ENCODE measurements at regions not wholly inside any gene's neighbourhood (a gene's known extent, or its start where the extent isn't known, plus 50 kb on each side); places are given as distances from the start of the nearest gene placed in this dataset.

DNA sequence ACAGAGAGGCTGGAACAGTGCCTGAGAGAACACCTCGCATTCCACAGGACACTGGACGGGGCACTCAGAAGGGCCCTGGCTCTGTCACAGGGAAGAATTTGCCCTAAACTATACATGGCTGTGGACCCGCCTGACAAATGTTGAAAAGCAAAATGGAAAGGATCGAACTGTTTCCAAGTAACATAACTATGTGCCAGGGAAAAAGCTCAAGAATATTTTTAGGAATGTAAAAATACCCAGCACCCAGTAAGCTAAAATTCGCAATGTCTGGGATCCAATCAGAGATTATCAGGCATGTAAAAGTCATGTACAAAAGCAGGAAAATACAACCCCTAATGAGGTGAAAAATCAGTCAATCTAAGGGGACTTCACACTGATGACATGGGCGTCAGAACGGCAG lies 215.9 kb downstream of the TTLL2 start:
- H3K23ac ChIP-seq (ENCODE audit: low read length in 2 of 2) = no peak overlapping the region
- no peaks in the 10 kb centered on the region for H3K79me1 ChIP-seq (replicated peaks; ENCODE audit: low read length, poor library complexity, severe bottlenecking)
- no peak overlapping the region for H4K91ac ChIP-seq (ENCODE audit: low read length)
- H3K9me3 ChIP-seq (ENCODE audit: control insufficient read depth, low read length) = no peaks in the 10 kb centered on the region
- no peak overlapping the region for H2AK5ac ChIP-seq (ENCODE audit: low read length, severe bottlenecking)
- 96% methylated on average over 6 of the region's 7 CpGs for WGBS
- no peak overlapping the region for H3K9ac ChIP-seq (ENCODE audit: low read length)
- no peak overlapping the region for H3K4ac ChIP-seq (ENCODE audit: low read depth in 1 of 2, low read length in 2 of 2)
- no peak overlapping the region for H2BK15ac ChIP-seq (ENCODE audit: low read depth, poor library complexity, severe bottlenecking)
- no peak overlapping the region for H3K4me2 ChIP-seq (ENCODE audit: low read length, poor library complexity, severe bottlenecking)
- H3K4me3 ChIP-seq (ENCODE audit: insufficient read depth in 1 of 2, low read depth in 1 of 2, low read length in 2 of 2) = no peak overlapping the region
- H3K36me3 ChIP-seq (ENCODE audit: control insufficient read depth in 1 of 2, insufficient read depth in 2 of 2, low read depth in 1 of 2, low read length in 2 of 2) = no peaks in the 10 kb centered on the region
- DNase-seq = no peak
- no peak overlapping the region for H4K8ac ChIP-seq (ENCODE audit: low read length)
- no peak overlapping the region for H3K14ac ChIP-seq (ENCODE audit: low read length in 2 of 2)
- H2BK12ac ChIP-seq (ENCODE audit: low read length in 2 of 2) = no peak overlapping the region
- no peak overlapping the region for H3K27ac ChIP-seq (ENCODE audit: low read length, poor library complexity, severe bottlenecking)
- H2AFZ ChIP-seq (ENCODE audit: low read depth, low read length) = no peak overlapping the region
- peaks cover 5% of the 10 kb centered on the region for H3K4me1 ChIP-seq (ENCODE audit: control insufficient read depth, insufficient read depth, low read depth, low read length)
- H2BK120ac ChIP-seq (ENCODE audit: low read depth, low read length) = no peak overlapping the region
- no peak overlapping the region for H2BK5ac ChIP-seq (ENCODE audit: low read depth, low read length, poor library complexity, severe bottlenecking)
- H3K27me3 ChIP-seq (ENCODE audit: control insufficient read depth in 1 of 2, insufficient read depth in 1 of 2, low read length in 2 of 2) = no peaks in the 10 kb centered on the region
- no peak overlapping the region for H3K18ac ChIP-seq (ENCODE audit: low read depth in 1 of 2, low read length in 2 of 2)

DNA sequence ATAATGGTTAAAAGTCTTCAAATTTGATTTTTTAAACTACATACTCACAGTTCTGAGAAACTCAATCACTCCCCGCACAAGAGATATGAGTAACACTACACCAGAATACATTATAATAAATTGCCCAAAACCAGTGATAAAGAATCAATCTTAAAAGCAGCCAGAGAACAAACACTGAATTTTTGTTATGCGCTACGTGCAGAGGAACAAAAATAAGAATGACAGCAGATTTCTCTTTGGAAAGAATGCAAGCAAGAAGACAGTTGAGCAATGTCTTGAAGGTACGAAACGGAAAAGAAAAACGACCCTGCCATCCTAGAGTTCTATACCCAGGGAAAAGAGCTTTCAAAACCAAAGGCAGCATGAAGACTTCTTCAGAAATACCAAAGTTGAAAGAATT lies 216.7 kb downstream of the TTLL2 start:
- Histone ChIP-seq H2AFZ (ENCODE audit: low read depth, low read length) (no peak overlapping the region), H3K27ac (ENCODE audit: low read length, poor library complexity, severe bottlenecking) (no peak overlapping the region), H2AK5ac (ENCODE audit: low read length, severe bottlenecking) (no peak overlapping the region), H3K27me3 (ENCODE audit: control insufficient read depth in 1 of 2, insufficient read depth in 1 of 2, low read length in 2 of 2) (no peaks in the 10 kb centered on the region), H3K23ac (ENCODE audit: low read length in 2 of 2) (no peak overlapping the region), H3K14ac (ENCODE audit: low read length in 2 of 2) (no peak overlapping the region), H3K9me3 (ENCODE audit: control insufficient read depth, low read length) (no peaks in the 10 kb centered on the region), H3K79me1 (replicated peaks; ENCODE audit: low read length, poor library complexity, severe bottlenecking) (no peaks in the 10 kb centered on the region), H3K4me2 (ENCODE audit: low read length, poor library complexity, severe bottlenecking) (no peak overlapping the region), H3K4me3 (ENCODE audit: insufficient read depth in 1 of 2, low read depth in 1 of 2, low read length in 2 of 2) (no peak overlapping the region), H2BK12ac (ENCODE audit: low read length in 2 of 2) (no peak overlapping the region), H3K36me3 (ENCODE audit: control insufficient read depth in 1 of 2, insufficient read depth in 2 of 2, low read depth in 1 of 2, low read length in 2 of 2) (no peaks in the 10 kb centered on the region), H3K4me1 (ENCODE audit: control insufficient read depth, insufficient read depth, low read depth, low read length) (peaks cover 5% of the 10 kb centered on the region), H3K4ac (ENCODE audit: low read depth in 1 of 2, low read length in 2 of 2) (no peak overlapping the region), H4K91ac (ENCODE audit: low read length) (no peak overlapping the region), H3K9ac (ENCODE audit: low read length) (no peak overlapping the region), H2BK120ac (ENCODE audit: low read depth, low read length) (no peak overlapping the region), H3K18ac (ENCODE audit: low read depth in 1 of 2, low read length in 2 of 2) (no peak overlapping the region), H2BK15ac (ENCODE audit: low read depth, poor library complexity, severe bottlenecking) (no peak overlapping the region), H4K8ac (ENCODE audit: low read length) (no peak overlapping the region), H2BK5ac (ENCODE audit: low read depth, low read length, poor library complexity, severe bottlenecking) (no peak overlapping the region)
- WGBS = over 99% methylated on average over 6 of the region's 6 CpGs
- no peak for DNase-seq

DNA sequence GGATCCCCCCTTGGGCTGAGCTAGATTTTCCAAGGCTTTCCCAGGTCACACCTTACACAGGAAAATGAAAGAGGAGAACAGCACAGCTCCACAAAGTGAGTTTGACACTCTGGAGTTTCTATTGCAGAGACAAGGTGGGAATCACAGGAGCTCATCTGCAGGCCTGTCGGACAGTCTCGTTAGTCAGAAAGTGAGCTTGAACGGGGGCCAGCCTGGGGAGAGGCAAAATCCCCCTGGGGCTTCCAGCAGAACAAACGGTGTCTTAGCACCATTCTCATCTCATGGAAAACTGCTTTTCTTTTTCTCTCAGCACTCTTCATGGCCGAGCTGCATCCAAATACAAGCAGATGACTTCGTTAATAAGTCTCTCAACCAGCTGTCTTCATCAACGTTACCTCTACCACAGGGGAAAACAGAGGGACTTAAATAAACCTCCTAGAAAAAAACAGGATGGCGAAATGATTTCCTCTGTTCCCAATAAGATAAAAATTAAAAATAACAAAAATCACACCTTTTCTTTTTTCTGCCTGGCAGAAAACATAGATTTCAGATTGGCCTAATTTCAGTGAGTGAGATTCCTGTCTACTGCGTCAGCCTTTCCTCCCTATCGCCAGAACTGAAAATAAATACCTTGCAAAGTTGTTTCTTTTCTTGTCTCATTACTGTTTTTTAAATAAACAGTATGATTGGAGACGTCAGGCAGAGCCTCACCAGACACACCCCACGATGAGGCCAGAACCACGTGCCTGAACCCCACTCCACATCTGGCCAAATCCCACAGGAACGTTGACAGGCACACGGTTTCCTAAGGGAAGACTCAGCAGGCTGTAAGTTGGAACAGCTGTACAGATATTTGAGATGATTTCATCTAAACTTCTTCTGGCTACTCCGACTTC lies 219.0 kb downstream of the TTLL2 start:
- Histone ChIP-seq H3K23ac (ENCODE audit: low read length in 2 of 2) (no peak overlapping the region), H3K27ac (ENCODE audit: low read length, poor library complexity, severe bottlenecking) (no peak overlapping the region), H3K9me3 (ENCODE audit: control insufficient read depth, low read length) (no peaks in the 10 kb centered on the region), H3K14ac (ENCODE audit: low read length in 2 of 2) (no peak overlapping the region), H3K18ac (ENCODE audit: low read depth in 1 of 2, low read length in 2 of 2) (peak overlapping the region in 1 of 2 experiments; percentile 74), H2BK5ac (ENCODE audit: low read depth, low read length, poor library complexity, severe bottlenecking) (no peak overlapping the region), H2BK120ac (ENCODE audit: low read depth, low read length) (no peak overlapping the region), H2AFZ (ENCODE audit: low read depth, low read length) (no peak overlapping the region), H3K4me1 (ENCODE audit: control insufficient read depth, insufficient read depth, low read depth, low read length) (peaks cover 10% of the 10 kb centered on the region), H2AK5ac (ENCODE audit: low read length, severe bottlenecking) (no peak overlapping the region), H4K91ac (ENCODE audit: low read length) (no peak overlapping the region), H2BK12ac (ENCODE audit: low read length in 2 of 2) (peak overlapping the region; percentile 30 to 74), H4K8ac (ENCODE audit: low read length) (no peak overlapping the region), H3K4me2 (ENCODE audit: low read length, poor library complexity, severe bottlenecking) (peak overlapping the region; percentile 23), H3K4ac (ENCODE audit: low read depth in 1 of 2, low read length in 2 of 2) (peak overlapping the region in 1 of 2 experiments; percentile 26), H3K4me3 (ENCODE audit: insufficient read depth in 1 of 2, low read depth in 1 of 2, low read length in 2 of 2) (peak overlapping the region in 1 of 2 experiments; percentile 26), H3K9ac (ENCODE audit: low read length) (peak overlapping the region; percentile 36), H3K27me3 (ENCODE audit: control insufficient read depth in 1 of 2, insufficient read depth in 1 of 2, low read length in 2 of 2) (no peaks in the 10 kb centered on the region), H3K36me3 (ENCODE audit: control insufficient read depth in 1 of 2, insufficient read depth in 2 of 2, low read depth in 1 of 2, low read length in 2 of 2) (no peaks in the 10 kb centered on the region), H2BK15ac (ENCODE audit: low read depth, poor library complexity, severe bottlenecking) (no peak overlapping the region), H3K79me1 (replicated peaks; ENCODE audit: low read length, poor library complexity, severe bottlenecking) (no peaks in the 10 kb centered on the region)
- WGBS = 32% methylated on average over 12 of the region's 16 CpGs
- peak; percentile 88 for DNase-seq

DNA sequence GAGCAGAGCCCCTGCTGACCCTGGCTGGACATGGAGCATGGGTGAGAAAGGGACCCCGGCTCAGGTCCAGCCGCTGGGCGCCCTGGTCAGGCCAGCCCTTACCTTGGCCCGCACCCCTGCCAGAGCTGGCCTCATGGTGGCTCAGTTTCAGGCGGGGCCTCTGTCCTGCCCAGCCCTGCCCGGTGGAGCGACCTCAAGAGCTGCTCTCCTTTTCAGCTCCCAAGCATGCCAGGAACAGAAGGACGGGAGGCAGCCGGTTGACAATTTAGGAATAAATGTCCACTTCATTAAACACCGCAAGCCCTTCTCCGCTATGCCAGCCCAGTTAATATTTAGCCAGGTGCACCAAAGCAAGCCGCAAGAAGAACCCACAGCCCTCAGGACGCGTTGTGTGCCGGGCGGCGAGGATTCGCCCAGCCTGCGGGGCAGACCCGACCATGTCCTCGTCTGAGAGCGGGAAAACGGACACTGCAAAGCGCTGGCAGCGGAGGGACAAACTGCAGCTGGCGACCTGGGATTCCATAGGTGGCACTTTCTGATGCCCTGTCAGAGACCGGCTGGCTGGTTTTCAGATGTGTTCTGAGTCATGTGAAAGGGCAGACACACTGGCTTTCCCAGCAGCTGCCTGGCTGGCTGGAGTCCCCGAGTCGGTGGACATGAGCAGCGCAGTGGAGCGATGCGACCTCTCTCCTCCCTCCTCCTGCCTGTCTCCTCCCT lies 221.9 kb downstream of the TTLL2 start:
- Histone ChIP-seq H3K4me3 (ENCODE audit: insufficient read depth in 1 of 2, low read depth in 1 of 2, low read length in 2 of 2) (no peak overlapping the region), H3K27me3 (ENCODE audit: control insufficient read depth in 1 of 2, insufficient read depth in 1 of 2, low read length in 2 of 2) (peaks cover 0 to 9% of the 10 kb centered on the region in 2 experiments), H2BK120ac (ENCODE audit: low read depth, low read length) (no peak overlapping the region), H2AFZ (ENCODE audit: low read depth, low read length) (no peak overlapping the region), H3K27ac (ENCODE audit: low read length, poor library complexity, severe bottlenecking) (no peak overlapping the region), H3K23ac (ENCODE audit: low read length in 2 of 2) (no peak overlapping the region), H3K9ac (ENCODE audit: low read length) (no peak overlapping the region), H3K4ac (ENCODE audit: low read depth in 1 of 2, low read length in 2 of 2) (no peak overlapping the region), H3K18ac (ENCODE audit: low read depth in 1 of 2, low read length in 2 of 2) (no peak overlapping the region), H2BK12ac (ENCODE audit: low read length in 2 of 2) (peak overlapping the region in 1 of 2 experiments; percentile 9), H4K91ac (ENCODE audit: low read length) (no peak overlapping the region), H2BK5ac (ENCODE audit: low read depth, low read length, poor library complexity, severe bottlenecking) (no peak overlapping the region), H3K9me3 (ENCODE audit: control insufficient read depth, low read length) (no peaks in the 10 kb centered on the region), H3K79me1 (replicated peaks; ENCODE audit: low read length, poor library complexity, severe bottlenecking) (no peaks in the 10 kb centered on the region), H4K8ac (ENCODE audit: low read length) (no peak overlapping the region), H2BK15ac (ENCODE audit: low read depth, poor library complexity, severe bottlenecking) (no peak overlapping the region), H3K4me1 (ENCODE audit: control insufficient read depth, insufficient read depth, low read depth, low read length) (peaks cover 10% of the 10 kb centered on the region), H3K36me3 (ENCODE audit: control insufficient read depth in 1 of 2, insufficient read depth in 2 of 2, low read depth in 1 of 2, low read length in 2 of 2) (no peaks in the 10 kb centered on the region), H3K4me2 (ENCODE audit: low read length, poor library complexity, severe bottlenecking) (no peak overlapping the region), H3K14ac (ENCODE audit: low read length in 2 of 2) (peak overlapping the region in 1 of 2 experiments; percentile 46), H2AK5ac (ENCODE audit: low read length, severe bottlenecking) (no peak overlapping the region)
- WGBS = 98% methylated on average over 32 of the region's 32 CpGs
- no peak for DNase-seq

All from mesenchymal stem cell (in vitro differentiated cells and primary cell).